EL (cell line): ENCODE measurements at regions not wholly inside any gene's neighbourhood (a gene's known extent, or its start where the extent isn't known, plus 50 kb on each side); places are given as distances from the start of the nearest gene placed in this dataset.
"Not testable (repeated sequence)": the region's sequence is repeated elsewhere in the genome, so short reads cannot be mapped to it uniquely, and the experiment has no call there.

Experiments
- DNase-seq: peaks from one replicate; pipeline ENCODE4 v3.0.0-alpha.2; 2016

- no peak for DNase-seq
Observed at GRCh38 chr1:22196041-22196440, 53.1 kb upstream of the WNT4 start.

- no peak for DNase-seq
Observed at GRCh38 chr1:22196641-22197040, 53.7 kb upstream of the WNT4 start.

- DNase-seq, result no peak
Observed at GRCh38 chr1:22197644-22198043, 54.7 kb upstream of the WNT4 start.

DNA sequence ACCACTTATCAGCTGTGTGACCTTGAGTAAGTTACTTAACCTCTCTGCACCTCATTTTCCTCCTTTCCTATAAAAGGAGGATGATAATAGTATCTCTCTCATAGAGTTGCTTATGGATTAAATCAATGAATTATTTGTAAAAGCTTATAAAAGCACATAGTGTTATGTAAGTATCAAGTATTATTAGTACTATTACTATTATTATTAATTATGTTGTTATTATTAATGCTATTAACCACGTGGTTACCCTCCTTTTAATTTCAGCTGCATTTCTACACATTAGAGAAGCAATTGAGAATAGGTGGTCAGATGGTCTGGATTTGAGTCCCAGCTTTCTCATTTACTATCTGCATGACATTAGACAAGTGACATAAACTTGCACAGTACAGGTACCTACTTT is 58.1 kb upstream of the WNT4 start:
- DNase-seq, result no peak

DNA sequence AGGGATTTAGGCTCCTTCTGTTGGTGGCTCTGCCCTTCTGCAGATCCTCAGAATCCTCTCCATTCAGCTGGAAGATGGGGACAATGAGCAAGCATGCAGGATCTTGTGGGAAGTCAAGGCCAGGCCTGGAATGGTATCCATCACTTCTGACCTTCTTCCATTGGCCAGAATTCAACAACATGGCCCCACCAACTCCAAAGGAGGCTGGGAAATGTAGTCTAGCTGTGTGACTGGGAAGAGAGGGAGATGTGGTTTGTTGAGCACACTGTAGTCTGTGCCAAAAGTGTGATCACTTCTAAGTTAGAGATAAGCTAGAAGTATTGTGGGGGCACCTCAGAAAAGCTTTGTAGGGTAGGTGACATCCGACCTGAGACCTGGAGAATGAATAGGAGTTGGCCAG is 60.4 kb upstream of the WNT4 start:
- DNase-seq, result no peak

DNA sequence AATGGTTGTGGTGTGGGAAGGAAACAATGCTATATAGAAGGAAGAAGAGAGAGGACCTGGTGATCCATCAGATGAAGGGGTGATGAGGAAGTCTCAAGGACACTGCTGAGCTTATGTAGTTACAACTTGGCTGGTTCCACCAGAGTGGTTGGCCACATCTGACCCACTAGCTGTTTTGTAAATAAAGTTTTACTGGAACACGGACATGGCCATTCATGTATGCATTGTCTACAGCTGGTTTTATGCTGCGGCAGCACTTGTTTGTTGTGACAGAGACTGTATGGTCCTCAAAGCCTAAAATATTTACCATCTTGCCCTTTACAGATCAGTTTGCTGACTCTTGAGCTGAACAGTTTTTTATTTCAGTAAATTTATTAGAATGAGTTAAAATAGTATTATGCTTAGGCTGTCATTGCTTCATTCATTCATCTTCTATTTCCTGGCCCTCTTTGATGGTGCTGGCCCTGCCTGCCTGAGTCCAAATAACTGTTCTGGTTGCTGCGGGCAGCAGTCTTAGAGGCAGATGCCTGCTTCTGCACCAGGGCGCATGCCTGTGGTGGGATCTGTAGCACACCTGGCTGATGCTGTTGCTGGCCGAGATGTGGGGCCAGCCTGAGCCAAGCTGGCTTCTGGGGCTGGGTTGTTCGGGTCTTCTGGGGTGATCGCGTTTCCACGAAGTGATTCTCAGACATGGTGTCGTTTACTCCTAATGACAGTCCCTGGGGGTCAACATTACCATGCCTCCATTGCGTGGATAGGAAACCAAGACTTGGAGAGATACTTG is 61.4 kb upstream of the WNT4 start:
- DNase-seq, result no peak

- DNase-seq, result peak; percentile 36
Observed at GRCh38 chr1:22204989-22205913, 62.4 kb upstream of the WNT4 start.

DNA sequence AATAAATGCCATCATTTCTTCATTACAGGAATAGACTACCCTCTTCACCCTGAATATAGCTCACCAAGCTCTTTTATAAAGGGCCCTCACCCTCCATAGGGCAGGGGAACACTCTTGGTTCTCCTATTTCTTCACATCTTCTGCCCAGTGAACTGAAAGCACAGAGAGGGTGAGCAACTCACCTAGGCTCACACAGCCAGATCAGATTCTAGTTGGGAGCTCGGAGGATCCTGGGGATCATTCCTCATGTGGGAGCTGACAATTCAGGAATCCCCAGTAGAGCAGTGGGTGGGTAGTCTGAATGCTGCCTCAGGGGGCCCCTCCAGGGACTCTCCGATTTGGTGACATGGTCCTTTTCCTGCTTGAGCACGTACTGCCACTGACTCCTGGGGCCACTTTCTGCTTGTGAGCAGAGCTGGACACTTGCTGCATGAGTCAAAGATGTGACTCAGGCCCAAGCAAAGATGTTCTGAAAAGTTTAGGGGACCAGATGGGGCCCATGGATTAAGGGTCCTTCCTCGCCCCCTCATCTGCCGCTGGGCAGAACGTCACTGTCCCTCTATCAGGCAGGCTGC is 63.7 kb upstream of the WNT4 start:
- DNase-seq, result peak; percentile 22

- DNase-seq, result no peak
Observed at GRCh38 chr1:22207511-22208267, 64.8 kb upstream of the WNT4 start.

- DNase-seq, result no peak
Observed at GRCh38 chr1:22208268-22208972, 65.5 kb upstream of the WNT4 start.

GRCh38 chr1:22208973-22209378 is 66.1 kb upstream of the WNT4 start:
- no peak for DNase-seq

GRCh38 chr1:22210176-22210575 is 67.3 kb upstream of the WNT4 start:
- DNase-seq, result no peak

DNA sequence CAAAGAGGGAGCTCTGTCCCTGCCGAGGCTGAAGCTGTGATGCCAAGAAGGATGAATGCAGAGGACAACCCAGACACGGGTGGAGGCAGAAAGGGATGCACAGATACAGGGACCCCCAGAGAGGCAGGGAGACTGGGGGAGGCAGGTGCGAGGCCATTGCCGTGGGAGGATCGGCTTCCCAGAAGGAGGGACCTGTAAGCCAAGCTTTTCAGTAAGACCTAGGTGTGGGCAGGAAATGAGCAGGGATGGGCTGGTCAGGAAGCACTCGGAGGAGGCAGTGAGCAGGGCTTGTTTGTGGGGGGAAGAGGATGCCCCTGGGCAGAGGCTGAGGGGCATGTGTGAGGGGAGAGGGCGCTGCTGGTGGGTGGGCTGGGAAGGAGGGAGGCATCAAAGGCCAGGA is 67.7 kb upstream of the WNT4 start:
- no peak for DNase-seq

- not testable (repeated sequence) for DNase-seq
Observed at GRCh38 chr1:22211459-22211858, 68.6 kb upstream of the WNT4 start.

DNA sequence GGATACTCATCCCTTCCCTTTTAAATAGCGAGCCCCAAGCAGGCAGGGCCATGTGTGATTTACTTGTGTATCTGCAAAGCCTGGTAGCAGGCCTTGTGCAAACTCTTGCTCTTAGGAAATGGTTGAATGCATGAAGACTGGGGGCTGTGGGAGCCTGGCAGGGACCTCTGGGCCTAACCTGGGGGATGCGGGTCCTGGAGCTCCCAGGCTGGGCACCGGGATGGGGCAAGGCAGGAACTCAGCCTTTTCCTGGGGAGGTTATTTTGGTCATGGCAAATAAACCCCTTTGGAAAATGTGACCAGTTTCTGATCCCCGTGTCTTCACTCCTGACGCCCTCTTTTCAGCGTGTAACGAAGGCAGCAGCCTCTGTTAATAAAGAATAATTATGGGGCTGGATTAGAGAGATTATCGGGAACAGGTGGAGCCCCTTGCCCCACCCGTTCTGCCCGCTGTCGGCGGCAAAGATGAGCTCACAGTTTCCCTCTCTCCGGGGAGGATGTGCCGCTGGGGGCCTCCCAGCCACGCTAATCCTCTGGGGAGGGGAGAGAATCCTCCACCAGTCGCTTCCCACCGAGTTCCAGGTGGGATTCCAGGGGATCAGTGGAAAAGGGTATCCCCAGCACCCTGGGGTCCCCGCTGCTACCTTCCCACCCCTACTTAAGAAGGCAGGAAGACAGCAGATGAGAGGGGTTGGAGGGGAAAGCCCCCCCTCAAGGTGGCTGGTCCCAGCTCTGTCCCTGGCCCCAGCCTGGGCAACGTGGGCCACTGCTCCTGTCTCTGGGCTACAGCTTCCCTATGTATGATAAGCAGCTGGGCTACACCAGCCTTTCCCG is 69.7 kb upstream of the WNT4 start:
- no peak for DNase-seq

GRCh38 chr1:22216210-22216883 is 73.5 kb upstream of the WNT4 start:
- DNase-seq, result no peak

- no peak for DNase-seq
Observed at GRCh38 chr1:22216966-22217365, 74.1 kb upstream of the WNT4 start.

GRCh38 chr1:22217811-22218460 is 75.0 kb upstream of the WNT4 start:
- DNase-seq, result no peak

- DNase-seq, result no peak
Observed at GRCh38 chr1:22218618-22219250, 75.8 kb upstream of the WNT4 start.
